Stromal cell of bone marrow (primary cell): ENCODE measurements at regions not wholly inside any gene's neighbourhood (a gene's known extent, or its start where the extent isn't known, plus 50 kb on each side); places are given as distances from the start of the nearest gene placed in this dataset.

Experiments
- DNase-seq: peaks from one replicate; pipeline ENCODE4 v3.0.0-alpha.2; 2012; ENCODE audit warnings: low read depth

DNA sequence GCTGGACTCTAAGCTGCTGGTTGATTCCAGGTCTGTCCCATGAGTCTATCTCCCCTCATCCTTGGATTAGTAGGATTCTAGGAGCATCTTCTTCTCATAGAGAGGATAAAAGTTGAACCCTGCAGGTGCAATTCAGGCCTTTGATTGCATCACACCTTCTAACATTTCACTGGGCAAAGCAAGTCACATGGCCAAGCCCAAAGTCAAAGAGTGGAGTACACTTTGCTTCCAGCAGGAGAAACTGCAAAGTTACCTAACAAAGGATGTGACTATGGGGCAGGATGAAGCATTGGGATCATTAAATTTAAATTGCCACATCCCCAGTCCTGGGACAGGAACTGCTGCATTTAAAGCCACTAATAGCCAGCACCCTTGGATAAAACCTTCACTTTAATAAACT lies 51.0 kb upstream of the EGFLAM start:
- no peak for DNase-seq

DNA sequence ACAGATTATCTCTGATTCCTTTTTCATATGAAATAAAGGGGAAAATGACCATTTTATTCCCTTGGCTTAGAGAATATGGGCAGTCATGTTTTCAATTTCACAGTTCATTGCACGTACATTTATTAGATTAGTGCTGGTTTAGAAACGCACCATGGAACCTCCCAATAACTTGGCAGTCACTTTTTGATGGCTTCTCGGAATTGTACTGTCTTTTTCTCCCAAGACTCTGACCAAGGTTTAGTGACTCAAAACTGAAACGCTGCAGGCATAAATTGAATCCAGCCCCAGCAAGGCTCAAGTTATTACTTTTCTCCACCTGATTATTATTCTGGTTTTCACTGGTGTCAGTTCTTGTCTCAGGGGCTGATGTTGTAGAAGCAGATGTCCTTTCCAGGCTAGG lies 55.6 kb upstream of the EGFLAM start:
- no peak for DNase-seq

DNA sequence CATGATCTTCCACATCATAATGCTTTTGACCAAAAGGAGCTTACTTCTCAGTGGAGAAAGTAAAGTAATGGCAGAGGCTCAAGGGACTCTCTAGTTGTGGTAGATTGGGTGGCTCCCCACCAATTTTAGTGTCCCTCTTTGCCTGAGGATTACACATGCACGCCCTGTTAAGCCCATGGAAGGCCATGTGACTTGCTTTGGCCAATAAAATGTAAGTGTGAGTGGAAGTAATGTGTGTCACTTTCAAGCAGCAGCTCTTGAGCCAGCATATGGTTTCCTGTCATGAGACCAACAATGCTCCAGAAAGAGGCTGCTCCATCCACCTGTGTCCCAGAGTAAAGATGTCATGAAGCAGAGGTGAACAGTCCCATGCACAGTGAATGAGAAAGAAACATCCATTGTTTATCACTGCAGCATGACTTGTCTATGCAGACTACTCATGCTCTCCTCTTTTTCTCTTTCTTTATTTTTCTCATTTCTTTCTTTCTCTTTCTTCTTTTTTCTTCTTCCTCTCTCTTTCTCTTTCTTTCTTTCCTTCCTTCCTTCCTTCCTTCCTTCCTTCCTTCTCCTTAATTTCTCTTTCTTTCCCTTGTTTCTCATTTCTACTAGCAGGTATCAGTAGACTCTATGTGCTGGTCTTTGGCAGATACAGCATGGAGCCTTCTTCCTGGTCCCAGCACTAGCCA lies 57.3 kb upstream of the EGFLAM start:
- no peak for DNase-seq

DNA sequence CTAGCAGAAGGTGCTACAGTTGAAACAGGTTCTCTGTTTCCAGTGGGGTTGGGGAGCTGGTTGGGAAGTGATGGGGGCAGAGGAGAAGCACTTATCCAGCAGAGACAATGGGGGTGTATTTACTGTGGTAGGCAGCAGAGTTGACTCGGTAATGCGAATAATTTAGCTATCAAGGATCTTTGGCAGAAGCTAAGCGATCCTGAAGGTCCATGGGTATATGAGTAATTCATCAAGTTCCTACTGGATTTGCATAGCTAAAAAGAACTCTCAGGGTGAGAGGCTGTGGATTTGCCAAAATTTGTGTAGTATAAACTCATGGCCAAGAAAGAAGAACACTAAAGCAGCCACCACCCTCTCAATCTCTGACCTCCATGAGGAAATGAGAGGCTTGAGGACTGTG lies 61.2 kb upstream of the EGFLAM start:
- DNase-seq, result no peak

DNA sequence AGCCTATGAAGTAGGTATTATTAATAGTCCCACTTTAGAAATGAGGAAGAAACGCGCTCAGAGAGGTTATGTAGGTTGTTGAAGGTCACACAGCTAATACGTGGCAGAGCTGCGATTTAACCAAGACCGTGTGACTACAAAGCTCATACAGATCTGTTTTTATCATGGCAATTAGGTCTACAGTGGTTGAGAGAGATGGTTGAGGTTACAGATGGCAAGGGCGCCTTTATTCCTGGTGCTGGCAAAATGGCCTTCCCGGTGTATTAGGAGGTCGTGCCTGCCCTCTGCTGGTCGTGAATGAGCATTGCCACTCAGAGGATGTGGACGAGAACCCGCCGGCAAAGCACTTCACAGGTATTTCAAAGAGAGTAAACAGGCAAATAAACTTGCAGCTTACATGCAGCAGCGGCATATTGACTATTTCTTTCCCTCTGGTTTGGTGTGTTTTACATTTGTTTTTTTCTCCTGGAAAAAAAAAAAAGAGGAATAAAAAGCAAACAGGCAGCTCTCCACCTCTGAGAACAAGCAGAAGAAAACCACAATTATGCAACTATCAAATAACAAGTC lies 65.3 kb upstream of the EGFLAM start:
- peak; percentile 36 for DNase-seq

DNA sequence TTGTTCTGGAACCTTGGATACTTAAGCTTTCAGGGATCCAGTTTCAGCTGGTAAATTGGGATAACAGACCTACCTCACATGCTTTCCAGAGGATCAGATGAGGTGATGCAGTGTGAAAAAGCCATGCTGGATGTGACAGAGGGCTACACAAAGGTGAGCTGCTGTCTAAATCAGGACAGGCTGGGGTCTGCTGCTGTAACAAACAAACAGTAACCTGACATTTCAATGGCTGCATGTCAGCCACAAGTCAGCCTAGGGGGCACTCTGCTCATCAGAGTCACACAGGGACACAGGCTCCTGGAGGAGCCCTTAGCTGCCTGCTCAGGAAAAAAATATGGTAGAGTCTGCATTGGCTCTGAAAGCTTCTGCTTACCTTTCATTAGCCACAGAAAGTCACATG lies 66.7 kb upstream of the EGFLAM start:
- no peak for DNase-seq

DNA sequence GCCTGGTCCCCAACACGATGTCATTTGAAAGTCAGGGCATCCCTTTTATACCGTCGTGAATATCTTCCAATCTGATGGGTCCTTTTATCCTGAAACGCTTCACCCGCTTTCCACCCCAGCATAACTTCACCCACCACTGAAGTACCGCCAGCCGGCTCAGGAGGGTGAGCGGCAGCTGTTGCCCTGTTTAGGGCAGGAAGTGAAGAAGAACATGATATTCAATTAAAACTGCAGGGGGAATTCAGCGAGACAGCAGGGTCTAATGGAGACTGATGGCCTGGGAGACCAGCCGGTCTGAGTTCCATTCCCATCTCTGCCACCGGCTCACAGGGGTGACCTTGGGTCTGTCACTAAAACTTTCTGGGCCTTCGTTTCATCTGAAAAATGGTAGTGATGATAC lies 68.2 kb upstream of the EGFLAM start:
- no peak for DNase-seq

DNA sequence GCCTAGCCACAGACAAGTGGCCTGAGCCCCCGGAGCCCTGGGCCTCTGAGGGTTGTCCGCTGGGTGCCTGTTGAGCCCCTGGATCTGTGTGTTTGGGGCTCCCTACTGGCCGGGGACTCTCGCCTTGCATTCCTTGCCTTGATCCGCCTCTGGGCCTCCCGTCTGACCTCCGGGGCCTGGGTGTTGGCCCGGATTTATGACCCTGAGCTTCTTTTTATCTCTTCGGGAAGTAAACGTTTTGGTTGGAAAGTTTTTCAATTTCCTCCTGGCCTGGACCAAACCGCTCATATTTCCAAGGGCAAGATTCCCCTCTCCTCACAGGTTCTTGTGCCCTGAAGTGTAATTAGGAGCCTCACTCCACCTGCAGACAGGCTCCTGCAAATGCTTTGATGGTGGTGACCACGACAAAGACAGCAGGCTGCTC lies 69.3 kb upstream of the EGFLAM start:
- no peak for DNase-seq

DNA sequence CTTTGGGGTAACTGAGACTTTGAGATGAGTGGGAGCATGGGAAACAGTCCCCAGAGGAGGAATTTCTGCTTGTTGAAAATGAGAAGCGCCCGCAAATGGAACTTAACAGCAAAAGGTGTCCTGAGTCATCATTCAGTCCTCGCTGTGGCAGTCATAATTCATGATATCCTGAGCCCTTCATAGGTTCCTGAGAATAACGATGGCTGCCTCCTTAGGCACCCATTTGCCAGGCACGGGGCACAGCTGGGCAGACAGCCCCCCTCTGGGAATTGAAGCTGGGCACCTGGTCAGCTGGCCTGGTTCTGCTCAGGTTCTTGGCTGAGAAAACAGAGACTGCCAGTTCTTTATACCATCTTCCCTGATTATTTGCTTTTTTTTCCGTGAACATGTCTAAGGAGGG lies 69.8 kb upstream of the EGFLAM start:
- no peak for DNase-seq

DNA sequence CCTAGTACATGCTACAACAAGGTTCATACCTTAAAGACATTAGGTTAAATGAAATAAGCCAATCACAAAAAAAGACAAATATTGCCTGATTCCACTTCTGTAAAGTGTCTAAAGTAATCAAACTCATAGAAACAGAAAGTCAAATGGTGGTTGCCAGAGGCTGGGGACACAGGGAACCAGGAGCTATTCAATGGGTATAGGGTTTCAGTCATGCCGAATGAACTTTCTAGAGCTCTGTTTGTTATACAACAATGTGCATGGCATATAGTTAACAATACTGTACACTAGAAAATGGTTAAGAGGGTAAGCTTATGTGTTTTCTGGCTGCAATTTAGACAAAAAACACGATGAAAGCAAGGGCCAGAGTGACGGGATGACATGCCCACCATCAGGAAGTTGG lies 70.8 kb upstream of the EGFLAM start:
- no peak for DNase-seq

DNA sequence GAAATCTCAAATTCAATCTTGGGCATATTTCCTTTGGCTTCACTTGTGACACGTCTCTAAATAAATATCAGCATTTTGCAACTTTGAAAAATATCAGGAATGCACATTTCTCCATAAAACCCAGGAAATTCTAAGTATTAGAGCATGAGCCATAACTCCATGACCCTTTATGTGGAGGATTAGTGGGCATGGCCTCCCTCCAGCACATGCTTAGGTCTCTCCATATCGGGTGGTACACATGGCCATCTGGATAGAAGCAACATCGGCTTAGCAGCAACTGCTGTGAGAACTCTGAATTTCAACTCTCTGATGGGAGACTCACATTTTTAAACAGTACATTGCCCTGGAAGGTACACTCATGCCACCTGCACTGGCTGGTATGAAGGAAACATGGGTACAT lies 73.7 kb upstream of the EGFLAM start:
- DNase-seq, result no peak

DNA sequence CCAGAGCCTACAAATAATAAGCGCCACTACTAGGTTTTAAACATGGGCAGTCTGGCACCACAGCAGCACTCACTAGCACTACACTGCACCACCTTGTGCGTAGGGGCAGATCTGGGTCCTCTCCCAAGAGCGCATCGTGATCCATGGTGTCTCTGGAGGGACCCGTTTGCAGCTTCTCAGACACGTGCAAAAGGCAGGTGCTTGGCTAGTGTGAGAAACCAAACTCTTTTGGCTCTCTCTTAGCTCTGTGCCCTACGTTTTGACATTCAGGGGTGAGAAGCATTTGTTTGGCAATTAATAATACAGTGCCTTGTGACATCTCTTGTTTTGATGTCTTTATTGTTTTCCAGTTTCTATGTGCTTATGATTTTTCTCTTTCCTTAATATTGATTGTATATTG lies 75.4 kb upstream of the EGFLAM start:
- no peak for DNase-seq

DNA sequence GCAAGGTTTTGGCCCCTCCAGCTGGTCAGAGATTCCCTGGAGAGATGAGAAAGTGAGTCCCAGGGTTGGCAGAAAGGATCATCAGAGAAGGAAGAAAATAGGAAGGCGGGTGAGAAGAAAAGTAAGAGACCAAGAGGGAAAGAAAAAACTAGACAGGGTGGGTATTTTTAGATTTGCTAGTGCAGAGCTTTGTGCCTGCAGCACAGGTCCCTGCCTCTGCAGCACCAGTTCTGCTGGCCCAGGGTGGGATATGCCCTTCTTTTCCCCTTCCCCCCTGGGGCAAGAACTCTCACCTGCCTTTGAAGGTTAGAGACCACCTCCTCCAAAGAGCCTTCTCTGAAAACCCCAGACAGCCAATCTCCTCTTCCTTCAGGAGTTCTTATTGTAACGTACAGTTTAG lies 90.3 kb upstream of the EGFLAM start:
- no peak for DNase-seq

DNA sequence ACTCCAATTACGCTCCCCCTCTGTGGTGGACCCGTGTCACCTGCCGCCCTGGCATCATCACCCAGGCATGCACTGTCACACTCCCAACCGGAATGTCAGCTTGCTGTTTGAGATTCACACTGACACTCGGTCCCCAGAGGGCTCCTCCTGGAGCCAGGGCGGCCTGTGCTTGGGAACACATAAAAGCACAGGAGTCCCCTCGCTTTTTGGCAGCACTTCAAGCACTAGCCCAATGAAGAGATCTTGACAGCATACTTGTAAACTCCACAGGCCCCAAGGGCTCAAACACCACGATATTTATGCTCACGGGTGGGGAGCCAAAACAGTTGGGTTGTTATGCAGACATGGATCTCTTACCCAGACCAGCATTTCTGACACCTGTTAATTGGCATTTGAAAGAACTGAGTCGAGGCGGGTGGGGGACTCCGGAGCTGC lies 90.8 kb upstream of the EGFLAM start:
- no peak for DNase-seq

DNA sequence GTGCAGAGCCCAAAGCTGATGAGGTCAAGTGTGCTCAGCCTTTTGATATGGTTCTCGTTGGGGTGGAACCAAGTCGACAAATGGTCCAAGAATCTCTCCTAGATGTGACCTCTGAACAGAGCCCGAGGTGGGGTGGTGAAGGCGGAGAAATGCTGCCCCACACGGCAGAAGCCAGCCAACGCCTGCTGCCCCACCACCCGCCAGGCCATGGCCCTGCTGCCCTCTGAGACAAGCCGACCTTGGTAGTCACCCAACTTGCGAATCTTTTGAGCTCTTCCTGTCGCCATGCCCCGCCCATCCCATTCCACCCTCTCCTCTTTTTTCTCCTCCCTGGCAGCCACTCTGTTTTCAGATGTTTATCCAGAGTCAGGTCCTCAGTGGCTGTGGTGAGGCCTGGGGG lies 91.5 kb upstream of the EGFLAM start:
- DNase-seq, result no peak

DNA sequence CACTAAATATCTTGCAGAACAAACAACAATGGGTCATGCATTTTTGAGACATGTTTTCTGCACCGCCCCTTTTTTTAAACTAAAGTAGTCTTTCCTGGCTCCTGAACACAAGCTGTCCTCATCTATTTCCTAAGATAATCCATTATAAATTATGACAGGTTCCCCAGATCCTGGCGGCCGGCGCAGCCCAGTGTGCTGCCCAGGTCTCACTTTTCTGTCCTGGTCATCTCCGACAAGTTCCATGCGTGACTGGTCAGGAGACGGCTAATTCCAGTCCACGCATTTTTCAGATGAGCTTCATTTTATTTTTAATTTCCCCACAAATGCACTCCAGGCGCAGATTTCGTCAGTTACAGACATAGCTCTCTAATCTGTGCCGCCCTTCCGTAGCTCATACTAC lies 92.9 kb upstream of the EGFLAM start:
- DNase-seq, result no peak

DNA sequence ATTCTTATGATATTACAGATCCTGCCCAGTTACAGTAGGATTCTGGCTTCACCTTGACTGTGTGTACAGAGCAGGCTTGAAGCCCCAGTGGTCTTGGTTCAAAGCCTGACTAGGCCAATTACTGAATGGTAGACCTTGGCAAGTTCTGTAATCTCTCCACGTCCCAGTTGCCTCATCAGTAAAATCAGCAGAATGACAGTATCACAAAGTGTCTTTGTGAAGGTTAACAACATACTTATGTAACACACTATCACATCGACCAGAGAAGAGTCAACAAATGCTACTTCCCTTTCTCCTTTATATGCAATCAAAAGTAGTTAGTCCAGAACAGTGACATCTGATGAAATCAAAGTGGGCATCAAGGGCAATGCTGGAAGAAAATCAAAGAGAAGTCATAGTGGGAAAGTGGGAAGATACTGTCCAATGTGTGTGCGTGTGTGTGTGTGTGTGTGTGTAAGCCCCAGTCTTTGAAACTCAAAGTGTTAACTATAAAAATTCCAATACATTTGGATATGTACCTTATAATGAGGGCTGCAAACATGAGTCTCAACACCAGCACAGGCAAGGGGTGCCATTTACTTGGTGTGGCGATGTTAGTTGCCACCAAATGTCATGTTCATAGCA lies 93.5 kb upstream of the EGFLAM start:
- DNase-seq, result no peak

DNA sequence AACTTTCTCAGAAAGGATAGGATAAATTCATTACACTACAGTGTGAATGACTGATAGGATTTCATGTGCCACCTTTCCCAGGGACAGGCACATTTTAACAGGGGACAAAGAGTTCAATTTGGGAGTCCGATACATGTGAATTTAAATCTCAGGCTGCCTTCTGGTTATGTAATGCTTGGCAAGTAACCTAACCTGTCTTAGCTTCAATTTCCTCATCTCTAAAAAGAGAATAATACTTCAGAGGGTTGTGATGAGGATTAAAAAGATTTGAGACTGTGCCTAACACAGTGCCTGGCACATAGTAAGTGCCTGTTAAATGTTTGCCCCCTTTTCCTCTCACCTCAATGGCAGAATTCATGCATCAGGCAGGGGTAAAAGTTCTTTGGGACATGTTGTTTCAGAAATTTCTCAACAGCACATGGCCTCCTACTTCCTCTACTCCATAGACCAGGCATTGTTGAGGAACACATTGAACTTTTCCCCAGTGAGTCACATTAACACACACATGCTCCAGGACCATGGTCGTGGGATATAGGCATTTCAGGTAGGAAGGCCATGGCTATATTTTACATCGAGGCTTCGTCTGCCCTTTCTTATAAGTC lies 94.6 kb upstream of the EGFLAM start:
- DNase-seq, result no peak

DNA sequence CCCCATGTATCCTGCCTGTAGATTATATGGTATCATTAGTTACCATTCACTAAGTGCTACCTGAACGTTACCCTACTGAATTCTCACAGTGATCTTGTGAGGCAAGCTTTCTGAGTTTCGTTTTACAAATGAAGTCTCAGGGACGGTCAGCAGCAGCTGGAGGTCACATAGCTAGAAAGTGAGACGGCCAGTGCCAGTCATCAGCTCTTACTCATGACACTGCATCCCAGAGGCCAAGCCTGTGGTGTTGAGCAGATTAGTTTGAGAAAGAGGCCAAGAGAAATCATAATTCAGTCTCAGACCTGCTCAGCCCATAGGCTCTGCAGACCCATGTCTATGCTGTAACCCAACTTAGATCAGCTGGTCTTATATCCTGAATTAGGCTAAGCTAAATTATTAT lies 95.7 kb upstream of the EGFLAM start:
- no peak for DNase-seq

DNA sequence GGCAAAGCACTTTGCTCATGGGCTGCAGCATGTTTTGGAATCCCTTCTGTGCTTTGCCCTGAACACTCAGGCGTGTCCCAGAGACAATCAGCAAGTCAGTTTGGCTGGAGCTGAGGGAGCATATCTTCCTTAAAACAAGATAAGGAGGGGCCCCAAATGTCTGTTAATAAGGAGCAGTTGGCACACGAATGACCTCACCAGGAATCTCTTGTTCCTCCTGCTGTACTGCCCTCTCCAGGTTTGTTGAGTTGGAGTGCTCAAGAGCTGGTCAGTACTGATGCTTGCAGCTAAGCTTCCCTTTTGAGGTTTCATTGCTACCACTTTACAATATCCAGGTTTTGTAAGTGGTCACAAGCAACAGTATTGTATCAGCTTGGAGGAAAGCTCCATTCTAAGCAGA lies 101.3 kb upstream of the EGFLAM start:
- DNase-seq, result no peak

DNA sequence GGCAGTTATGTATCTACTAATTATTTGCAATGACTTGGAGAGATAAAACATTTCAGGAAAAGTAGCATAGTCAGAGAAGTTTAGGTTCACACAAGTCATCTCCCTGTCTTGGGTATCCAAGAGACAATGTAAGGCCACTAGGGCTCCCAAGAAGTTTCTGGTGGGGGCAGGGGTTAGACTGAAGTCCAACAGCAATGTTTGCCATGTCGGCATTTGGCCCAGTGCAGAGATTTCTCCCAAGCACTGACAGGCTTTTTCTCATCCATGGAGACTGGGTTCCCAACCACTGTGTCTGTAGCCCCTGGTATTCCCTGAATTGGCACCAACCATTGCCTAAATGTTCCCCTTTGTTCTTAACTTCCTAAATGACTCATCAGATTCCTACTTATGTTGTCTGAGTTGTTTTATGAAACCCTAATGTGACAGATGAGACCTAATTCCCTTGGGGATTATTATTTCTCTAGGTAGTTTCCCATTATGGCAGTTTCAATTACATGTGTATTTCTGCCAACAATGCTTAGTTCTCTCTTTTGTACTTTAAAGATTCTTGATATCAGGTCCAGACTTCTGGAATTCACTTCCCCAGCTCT lies 103.6 kb upstream of the EGFLAM start:
- DNase-seq, result no peak

DNA sequence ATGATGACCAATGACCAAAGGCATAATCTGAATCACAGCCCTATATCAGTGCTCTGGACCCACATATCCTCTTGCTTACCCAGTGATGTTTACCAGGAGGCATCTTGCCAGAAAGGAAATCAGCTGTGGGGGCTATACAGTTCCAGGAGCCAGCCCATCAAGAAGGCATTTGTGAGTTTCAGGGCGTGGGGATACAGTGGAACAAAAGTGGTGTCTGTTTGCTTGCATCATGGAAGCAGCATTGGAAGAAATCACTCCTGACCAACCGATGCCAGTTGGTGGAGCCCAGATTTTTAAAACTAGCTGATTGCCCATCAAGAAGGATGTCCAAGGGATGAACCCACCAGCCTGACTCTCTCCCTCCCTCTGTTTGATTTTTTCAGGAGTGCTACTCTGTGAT lies 106.5 kb upstream of the EGFLAM start:
- DNase-seq, result no peak

DNA sequence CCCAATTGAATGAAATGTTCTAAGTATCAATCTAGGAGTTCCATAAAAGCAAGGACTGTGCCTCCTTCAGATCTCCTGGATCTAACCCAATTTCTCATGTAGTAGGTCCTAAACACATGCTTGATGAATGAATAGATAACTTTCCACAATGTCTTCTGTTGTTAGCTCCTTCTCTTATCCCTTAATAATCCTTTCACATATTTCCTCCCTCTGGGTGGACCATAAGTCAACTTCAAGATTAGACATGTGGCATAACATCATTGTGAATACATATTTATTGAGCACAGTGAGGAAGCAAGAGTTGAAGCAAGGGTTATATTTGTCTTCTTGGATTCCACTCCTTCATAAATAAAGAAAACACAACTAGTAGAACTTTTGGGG lies 108.6 kb upstream of the EGFLAM start:
- no peak for DNase-seq
